A673 (cell line): ENCODE measurements at regions not wholly inside any gene's neighbourhood (a gene's known extent, or its start where the extent isn't known, plus 50 kb on each side); places are given as distances from the start of the nearest gene placed in this dataset.

Experiments used
- CTCF ChIP-seq: fragments of 300-800, 200-600 bp; sonication (generic); conservative IDR thresholded peaks from 2 replicates; pipeline ENCODE4 v1.5.1; 2017; ENCODE audit warnings: low read depth, mild to moderate bottlenecking, antibody characterized with exemption, low read length, moderate library complexity, mixed read lengths
- EZH2 ChIP-seq: fragments of 200-600 bp; sonication (generic); IDR thresholded peaks from 2 replicates; pipeline ENCODE4 v1.6.1; 2017; ENCODE audit warnings: borderline replicate concordance, low read depth, mild to moderate bottlenecking, mixed read lengths, antibody characterized with exemption, low read length; ENCODE audit not compliant: poor library complexity, severe bottlenecking

GRCh38 chr18:26656944-26657536 lies 108.7 kb upstream of the KCTD1 start:
- TF ChIP-seq CTCF (0 out of 2 replicates have a peak, but pooled peaks have one; percentile 10), EZH2 (peak; percentile 54)
